ENCODE measurements at regions not wholly inside any gene's neighbourhood (a gene's known extent, or its start where the extent isn't known, plus 50 kb on each side); places are given as distances from the start of the nearest gene placed in this dataset.
"Not testable (repeated sequence)": the region's sequence is repeated elsewhere in the genome, so short reads cannot be mapped to it uniquely, and the experiment has no call there.

DNA sequence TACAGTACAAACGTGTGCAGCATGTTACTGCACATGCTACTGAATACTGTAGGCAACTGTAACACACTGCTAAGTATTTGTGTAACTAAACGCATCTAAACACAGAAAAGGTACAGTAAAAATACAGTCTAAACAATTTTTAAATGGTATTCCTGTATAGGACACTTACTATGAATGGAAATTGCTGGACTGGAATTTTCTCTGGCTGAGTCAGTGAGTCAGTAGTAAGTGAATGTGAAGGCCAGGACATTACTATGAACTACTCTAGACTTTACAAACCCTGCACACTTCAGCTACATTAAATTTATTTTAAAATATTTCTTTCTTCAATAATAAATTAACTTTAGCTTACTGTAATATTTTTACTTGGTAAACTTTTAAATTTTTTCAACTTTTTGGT is 225.0 kb upstream of the TENT5A start:
- H3K9me3 Mint-ChIP-seq: peaks cover 11% of the 10 kb centered on the region
- no peak overlapping the region for H3K4me3 Mint-ChIP-seq
- no peaks in the 10 kb centered on the region for H3K4me1 Mint-ChIP-seq
- no peak overlapping the region for H3K27ac Mint-ChIP-seq
- no peaks in the 10 kb centered on the region for H3K27me3 Mint-ChIP-seq
- no peaks in the 10 kb centered on the region for H3K36me3 Mint-ChIP-seq

DNA sequence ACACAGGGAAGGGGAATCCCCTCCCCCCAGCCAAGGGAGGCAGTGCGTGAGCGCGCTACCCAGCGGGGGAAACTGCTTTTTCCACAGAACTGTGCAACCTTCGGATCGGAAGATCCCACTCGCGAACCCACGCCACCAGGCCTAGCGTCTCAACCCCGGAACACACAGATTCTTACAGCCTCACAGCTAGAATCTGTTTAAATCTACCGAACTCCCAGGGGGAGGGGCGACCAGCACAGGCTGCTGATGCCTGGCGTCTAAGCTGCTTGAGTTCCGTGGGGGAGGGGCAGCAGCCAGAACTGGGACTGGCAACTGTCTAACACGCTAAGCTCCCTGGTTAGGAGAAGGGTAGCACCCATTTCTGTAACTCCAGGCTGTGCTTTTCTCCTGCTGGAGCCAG is 217.3 kb upstream of the TENT5A start:
- H3K4me1 Mint-ChIP-seq: no peaks in the 10 kb centered on the region
- no peaks in the 10 kb centered on the region for H3K36me3 Mint-ChIP-seq
- H3K9me3 Mint-ChIP-seq: peaks cover 12% of the 10 kb centered on the region
- no peak overlapping the region for H3K27ac Mint-ChIP-seq
- no peaks in the 10 kb centered on the region for H3K27me3 Mint-ChIP-seq
- no peak overlapping the region for H3K4me3 Mint-ChIP-seq

DNA sequence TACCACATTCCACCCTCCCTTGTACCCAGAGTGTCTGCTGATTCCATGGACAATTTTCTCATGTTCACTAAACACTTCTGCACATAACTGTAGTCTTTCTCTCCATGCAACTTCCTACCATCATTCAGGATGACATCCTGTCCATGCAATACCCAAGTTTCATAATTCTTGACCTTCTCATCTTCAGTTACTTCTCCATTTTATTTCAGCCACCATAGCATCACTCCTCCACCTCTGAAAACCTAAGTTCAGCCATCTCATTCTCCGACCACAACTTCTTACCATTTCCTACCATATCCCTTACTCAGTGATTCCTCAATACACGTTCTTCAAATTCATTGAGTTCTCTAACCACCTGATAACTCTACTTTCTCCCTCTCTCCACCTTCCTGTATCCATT is 216.5 kb upstream of the TENT5A start:
- Mint-ChIP-seq H3K9me3 (peaks cover 12% of the 10 kb centered on the region), H3K36me3 (no peaks in the 10 kb centered on the region), H3K27me3 (no peaks in the 10 kb centered on the region), H3K4me1 (no peaks in the 10 kb centered on the region), H3K27ac (no peak overlapping the region), H3K4me3 (no peak overlapping the region)

DNA sequence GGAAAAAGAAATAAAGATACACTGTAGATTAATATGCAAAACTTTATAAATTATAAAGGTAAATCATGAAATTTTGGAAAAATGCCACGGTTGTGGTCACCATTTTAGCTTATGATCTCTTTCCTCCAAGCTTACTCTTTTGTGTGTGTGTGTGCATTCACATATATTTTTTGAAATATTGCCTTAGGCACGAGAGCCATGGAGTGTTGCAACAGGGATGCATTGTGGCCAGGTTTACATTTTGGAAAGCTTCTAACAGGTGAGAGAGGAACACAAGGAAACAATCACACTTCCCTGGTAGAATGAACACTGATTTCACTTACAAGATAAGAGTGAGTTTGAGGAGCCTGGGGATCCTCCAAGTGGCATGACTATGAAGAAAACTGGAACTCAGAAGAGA is 214.5 kb upstream of the TENT5A start:
- Mint-ChIP-seq H3K27ac (no peak overlapping the region), H3K27me3 (no peaks in the 10 kb centered on the region), H3K9me3 (peaks cover under 1% of the 10 kb centered on the region), H3K4me1 (no peaks in the 10 kb centered on the region), H3K4me3 (no peak overlapping the region), H3K36me3 (no peaks in the 10 kb centered on the region)

DNA sequence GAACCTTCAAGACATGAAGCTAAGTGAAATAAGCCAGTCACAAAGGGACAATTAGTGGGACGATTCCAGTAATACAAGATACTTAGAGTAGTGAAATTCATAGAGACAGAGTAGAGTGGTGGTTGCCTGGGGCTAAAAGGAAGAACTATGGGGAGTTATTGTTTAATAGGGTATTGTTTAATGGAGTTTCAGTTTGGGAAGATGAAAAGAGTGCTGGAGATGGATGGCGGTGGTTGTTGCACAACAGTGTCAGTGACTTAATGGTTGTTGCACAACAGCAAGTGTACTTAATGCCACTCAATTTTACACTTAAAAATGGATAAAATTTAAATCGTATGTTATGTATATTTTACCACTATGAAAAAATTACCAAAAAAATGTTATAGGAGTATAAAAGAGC is 209.7 kb upstream of the TENT5A start:
- Mint-ChIP-seq H3K9me3 (peaks cover 6% of the 10 kb centered on the region), H3K4me1 (no peaks in the 10 kb centered on the region), H3K27ac (no peak overlapping the region), H3K4me3 (no peak overlapping the region), H3K36me3 (no peaks in the 10 kb centered on the region), H3K27me3 (no peaks in the 10 kb centered on the region)

DNA sequence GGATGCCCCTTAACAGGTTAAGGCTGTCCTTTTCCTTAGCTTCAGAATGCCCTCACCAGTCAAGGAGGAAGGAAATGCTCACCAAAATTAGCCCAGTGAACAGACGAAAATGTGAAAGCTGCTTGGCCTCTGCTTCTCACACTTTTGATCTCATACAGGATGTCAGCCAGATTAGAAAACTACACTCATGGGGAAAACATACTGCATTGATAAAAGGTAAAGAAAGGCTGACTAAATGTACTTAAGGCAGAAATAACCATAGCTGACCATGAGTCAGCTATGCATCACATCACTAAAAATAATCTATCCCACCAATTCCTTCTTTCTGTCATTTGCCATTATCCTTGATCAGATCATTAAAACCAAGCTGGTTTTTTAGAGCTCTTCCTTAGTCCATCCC is 198.4 kb upstream of the TENT5A start:
- Mint-ChIP-seq H3K27ac (no peak overlapping the region), H3K9me3 (no peaks in the 10 kb centered on the region), H3K27me3 (no peaks in the 10 kb centered on the region), H3K4me3 (no peak overlapping the region), H3K36me3 (no peaks in the 10 kb centered on the region), H3K4me1 (no peaks in the 10 kb centered on the region)

DNA sequence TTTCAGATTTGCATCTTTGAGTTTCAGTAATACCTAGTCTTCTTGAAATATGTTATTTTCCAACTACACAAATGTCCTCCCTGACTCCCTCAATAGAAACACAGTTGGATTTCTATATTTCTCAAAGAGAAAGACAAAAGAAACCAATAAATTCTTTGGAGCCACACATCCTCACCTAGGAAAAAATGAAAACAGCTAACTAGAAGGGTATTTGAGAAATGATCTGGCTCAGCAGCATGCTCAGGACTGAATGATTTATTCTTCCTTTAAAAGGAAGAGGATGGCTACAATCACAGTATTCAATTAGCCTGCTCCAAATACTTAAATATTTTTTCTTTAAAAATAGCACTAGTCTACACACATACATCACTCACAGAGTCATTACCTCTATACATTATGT is 196.4 kb upstream of the TENT5A start:
- Mint-ChIP-seq H3K4me3 (no peak overlapping the region), H3K27ac (no peak overlapping the region), H3K27me3 (no peaks in the 10 kb centered on the region), H3K4me1 (no peaks in the 10 kb centered on the region), H3K36me3 (no peaks in the 10 kb centered on the region), H3K9me3 (no peaks in the 10 kb centered on the region)

DNA sequence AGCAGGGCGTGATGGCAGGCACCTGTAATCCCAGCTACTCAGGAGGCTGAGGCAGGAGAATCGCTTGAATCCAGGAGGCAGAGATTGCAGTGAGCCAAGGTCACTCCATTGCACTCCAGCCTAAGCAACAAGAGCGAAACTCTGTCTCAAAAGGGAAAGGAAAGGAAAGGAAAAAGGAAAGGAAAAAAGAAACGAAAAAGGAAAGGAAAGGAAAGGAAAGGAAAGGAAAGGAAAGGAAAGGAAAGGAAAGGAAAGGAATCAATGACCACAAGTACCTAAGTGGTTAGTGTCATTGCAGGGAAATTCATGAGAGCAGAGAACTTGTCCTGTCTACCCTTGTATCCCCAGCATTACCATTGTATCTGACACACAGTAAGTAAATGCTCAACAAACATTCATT is 195.7 kb upstream of the TENT5A start:
- not testable (repeated sequence) for H3K4me1 Mint-ChIP-seq, H3K36me3 Mint-ChIP-seq

DNA sequence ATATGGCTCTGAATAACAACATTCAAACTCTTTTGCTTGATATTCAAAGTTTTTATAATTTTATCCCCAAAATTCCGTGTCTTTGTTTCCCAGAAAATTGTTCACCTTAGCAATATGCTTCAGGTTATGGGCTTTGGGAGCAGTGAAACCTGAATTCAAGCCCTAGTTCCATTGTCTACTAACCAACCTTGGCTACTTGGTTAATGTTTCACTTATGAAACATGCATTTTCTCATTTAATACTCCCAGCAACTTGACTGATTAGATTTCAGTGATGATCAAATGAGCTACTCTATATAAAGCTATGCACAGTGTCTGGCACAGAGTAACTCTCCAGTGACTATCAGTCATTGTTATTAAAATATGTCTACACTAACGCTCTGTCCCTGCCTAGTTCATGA is 192.2 kb upstream of the TENT5A start:
- H3K36me3 Mint-ChIP-seq: no peaks in the 10 kb centered on the region
- H3K9me3 Mint-ChIP-seq: no peaks in the 10 kb centered on the region
- H3K27me3 Mint-ChIP-seq: no peaks in the 10 kb centered on the region
- H3K4me1 Mint-ChIP-seq: no peaks in the 10 kb centered on the region
- H3K4me3 Mint-ChIP-seq: no peak overlapping the region
- H3K27ac Mint-ChIP-seq: no peak overlapping the region

More for the DNA sequence above, 195.7 kb upstream of the TENT5A start:
- H3K9me3 Mint-ChIP-seq, H3K27me3 Mint-ChIP-seq, H3K4me3 Mint-ChIP-seq, H3K27ac Mint-ChIP-seq: not testable (repeated sequence)

DNA sequence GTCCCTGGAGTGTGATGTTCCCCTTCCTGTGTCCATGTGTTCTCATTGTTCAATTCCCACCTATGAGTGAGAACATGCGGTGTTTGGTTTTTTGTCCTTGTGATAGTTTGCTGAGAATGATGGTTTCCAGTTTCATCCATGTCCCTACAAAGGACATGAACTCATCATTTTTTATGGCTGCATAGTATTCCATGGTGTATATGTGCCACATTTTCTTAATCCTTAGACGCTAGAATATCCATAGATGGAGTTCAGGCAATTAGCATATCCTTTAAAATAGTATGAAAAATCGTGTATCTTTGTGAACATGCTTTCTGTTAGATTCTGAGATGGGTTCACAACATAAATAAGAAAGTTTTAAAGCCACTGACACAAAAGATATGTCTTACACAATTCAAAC is 190.4 kb upstream of the TENT5A start:
- H3K36me3 Mint-ChIP-seq, H3K27ac Mint-ChIP-seq, H3K9me3 Mint-ChIP-seq, H3K4me1 Mint-ChIP-seq, H3K27me3 Mint-ChIP-seq, H3K4me3 Mint-ChIP-seq: not testable (repeated sequence)

DNA sequence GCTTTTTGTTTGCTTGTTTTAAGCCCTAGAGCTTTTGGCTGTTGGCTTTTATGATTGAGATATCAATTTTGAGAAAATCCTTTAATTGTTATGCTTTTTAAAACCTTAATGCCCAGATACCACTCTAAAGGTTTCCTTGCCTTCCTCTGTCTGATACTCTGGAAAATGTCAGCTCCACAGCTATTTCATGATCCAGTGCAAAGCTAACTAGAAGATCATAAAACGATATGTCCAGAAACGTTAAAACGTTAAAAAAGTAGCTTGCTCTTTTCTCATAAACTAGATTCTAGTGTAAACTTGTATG is 189.5 kb upstream of the TENT5A start:
- H3K27ac Mint-ChIP-seq: no peak overlapping the region
- no peaks in the 10 kb centered on the region for H3K27me3 Mint-ChIP-seq
- no peak overlapping the region for H3K4me3 Mint-ChIP-seq
- H3K36me3 Mint-ChIP-seq: no peaks in the 10 kb centered on the region
- H3K4me1 Mint-ChIP-seq: no peaks in the 10 kb centered on the region
- H3K9me3 Mint-ChIP-seq: no peaks in the 10 kb centered on the region

DNA sequence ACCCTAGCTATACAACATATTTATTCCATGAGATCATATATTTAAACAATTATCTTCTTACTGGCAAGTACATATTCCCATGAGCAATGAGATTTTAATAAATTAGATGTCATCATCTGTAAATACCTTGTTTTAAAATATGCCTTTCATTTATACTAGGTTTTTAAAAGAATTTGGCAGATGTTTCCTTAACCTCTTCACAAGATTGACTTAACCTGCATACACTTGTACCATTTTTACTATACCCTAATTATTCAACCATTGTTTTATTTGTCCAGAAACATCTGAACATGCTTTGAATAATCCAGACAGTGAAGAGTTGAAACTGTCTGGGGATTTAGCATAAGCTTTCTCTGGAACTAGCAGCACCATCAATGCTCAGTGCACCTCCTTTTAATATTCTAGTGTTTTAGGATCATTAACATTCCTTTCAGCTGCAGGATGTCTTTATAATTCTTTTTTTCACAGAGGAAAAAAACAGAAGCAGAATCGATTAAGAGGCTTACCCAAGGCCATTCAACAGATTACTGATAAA is 188.0 kb upstream of the TENT5A start:
- H3K36me3 Mint-ChIP-seq: no peaks in the 10 kb centered on the region

DNA sequence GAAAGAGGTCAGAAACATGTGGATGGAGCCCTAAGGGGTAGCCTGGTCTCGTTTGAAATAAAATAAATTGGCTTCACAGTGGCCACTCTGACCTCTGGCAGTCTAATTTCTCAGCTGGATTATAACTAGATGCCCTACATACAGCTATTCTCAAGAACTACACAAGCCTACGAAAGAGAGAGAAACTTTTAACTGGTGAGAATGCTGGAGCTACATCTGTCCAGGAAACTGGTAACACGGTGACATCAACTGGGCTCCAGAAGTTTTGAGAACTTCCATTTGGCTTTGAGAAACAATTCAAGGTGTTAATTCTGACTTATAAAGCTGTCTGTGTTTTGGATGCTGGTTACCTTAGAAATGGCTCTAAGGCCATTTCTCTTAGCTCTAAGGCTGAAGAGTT is 187.3 kb upstream of the TENT5A start:
- Mint-ChIP-seq H3K9me3 (no peaks in the 10 kb centered on the region), H3K4me1 (no peaks in the 10 kb centered on the region), H3K4me3 (no peak overlapping the region), H3K27me3 (no peaks in the 10 kb centered on the region), H3K27ac (no peak overlapping the region), H3K36me3 (no peaks in the 10 kb centered on the region)

More for the DNA sequence above, 188.0 kb upstream of the TENT5A start:
- Mint-ChIP-seq H3K4me1 (no peaks in the 10 kb centered on the region), H3K9me3 (no peaks in the 10 kb centered on the region), H3K27ac (no peak overlapping the region), H3K4me3 (no peak overlapping the region), H3K27me3 (no peaks in the 10 kb centered on the region)

DNA sequence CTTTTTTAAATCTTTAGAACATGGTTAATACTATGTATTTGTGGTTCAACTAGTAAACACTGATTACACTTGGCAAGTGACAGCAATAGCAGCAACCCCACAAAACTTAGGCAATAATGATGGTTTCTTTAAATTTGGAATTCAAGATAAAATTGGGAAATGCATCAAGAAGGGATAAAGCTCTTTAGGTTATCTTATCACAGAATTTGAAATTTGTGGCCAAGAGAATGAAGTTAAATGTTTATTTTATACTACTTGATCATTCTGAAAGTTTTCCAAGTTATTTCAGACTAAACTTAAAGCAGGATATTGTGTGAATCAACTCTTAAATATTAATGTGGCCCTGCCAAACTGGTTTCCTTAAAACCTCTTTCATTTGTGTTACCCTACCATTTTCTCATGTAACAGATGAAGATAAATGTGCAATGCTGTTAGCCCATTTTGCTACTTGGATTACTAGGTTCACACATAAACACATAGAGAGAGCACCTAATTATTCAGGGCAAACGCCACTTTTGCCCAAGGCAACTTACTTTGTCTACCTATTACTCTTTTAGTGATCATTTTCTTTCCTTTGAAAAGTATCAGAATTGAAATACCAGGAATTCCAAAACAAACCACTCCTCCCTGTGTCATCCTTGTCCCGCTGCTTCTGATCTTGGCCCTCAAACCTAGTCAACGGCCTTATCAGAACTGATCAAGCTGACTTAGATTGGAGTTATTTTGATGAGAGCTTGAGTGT is 186.7 kb upstream of the TENT5A start:
- Mint-ChIP-seq H3K36me3 (no peaks in the 10 kb centered on the region), H3K27ac (no peak overlapping the region), H3K27me3 (no peaks in the 10 kb centered on the region), H3K9me3 (no peaks in the 10 kb centered on the region), H3K4me3 (no peak overlapping the region), H3K4me1 (no peaks in the 10 kb centered on the region)

DNA sequence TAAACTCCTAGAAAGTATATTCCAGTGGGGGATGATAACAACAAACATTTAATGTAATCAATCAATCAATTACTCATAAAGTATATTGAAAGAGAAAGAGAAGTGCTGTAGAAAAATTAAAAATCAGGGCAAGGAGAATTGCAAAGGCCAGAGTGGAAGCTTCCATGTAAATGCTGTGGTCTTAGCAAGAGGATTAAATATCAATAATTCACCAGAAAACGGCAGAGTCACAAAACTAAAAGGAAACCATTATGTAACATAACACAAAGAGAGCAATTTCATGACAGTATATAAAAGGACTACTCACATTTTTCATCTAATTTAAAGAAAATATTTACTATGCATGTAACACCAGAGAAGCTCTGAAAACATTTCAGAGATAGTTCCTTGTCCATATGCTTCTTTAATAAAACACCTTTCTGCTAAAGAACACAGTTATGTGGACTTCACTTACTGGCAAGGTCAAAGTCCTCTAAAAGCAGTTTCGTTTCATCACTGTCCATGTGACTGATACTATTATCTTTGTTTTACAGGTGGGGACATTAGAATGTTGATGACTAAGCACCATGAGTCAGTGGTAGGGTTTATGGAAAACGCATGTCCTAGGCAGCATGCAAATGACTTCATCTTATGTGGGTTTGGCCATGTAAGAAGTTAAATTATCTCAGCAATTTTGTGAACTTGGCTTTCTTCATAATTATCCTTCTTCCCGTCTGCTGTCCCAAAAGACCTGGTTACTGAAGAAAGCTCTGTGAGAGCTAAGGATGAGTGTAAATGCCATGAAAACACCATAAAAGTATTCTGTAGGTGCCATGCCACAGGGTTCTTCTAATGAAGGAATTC is 185.8 kb upstream of the TENT5A start:
- no peak overlapping the region for H3K27ac Mint-ChIP-seq
- H3K4me1 Mint-ChIP-seq: no peaks in the 10 kb centered on the region
- H3K36me3 Mint-ChIP-seq: no peaks in the 10 kb centered on the region
- H3K27me3 Mint-ChIP-seq: no peaks in the 10 kb centered on the region
- H3K9me3 Mint-ChIP-seq: no peaks in the 10 kb centered on the region
- H3K4me3 Mint-ChIP-seq: no peak overlapping the region

DNA sequence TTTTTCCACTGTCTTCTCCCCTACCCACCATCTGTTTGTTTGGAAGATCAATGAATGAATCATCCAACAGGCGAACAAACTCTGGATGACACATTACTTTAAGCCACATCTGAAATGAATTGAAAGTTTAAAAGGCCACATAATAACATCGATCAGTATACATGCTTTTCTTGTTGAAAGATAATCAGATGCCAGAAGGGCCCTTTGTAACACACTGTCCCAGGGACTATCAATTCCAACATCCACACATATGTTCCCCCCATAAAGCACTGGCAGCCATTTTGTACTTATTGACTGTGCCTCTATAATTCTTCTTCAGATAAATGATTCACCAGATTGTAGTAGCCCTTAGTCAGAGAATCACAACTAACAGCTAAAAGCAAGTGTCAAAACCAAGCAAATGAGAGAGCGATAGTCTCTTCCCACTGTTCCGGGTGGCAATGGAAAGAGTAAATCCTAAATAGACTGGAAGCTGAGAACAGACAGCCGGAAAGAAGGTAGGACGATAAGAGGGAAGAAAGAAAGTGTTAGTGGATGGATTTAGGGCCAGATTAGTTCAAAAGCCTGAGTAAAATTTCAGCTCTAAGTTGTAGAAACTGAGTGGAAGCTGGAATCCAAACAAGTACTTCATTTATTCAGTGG is 184.9 kb upstream of the TENT5A start:
- no peak overlapping the region for H3K4me3 Mint-ChIP-seq

More for the DNA sequence above, 184.9 kb upstream of the TENT5A start:
- no peaks in the 10 kb centered on the region for H3K27me3 Mint-ChIP-seq
- H3K4me1 Mint-ChIP-seq: no peaks in the 10 kb centered on the region
- H3K9me3 Mint-ChIP-seq: no peaks in the 10 kb centered on the region
- no peaks in the 10 kb centered on the region for H3K36me3 Mint-ChIP-seq
- no peak overlapping the region for H3K27ac Mint-ChIP-seq
